ENCODE measurements at regions not wholly inside any gene's neighbourhood (a gene's known extent, or its start where the extent isn't known, plus 50 kb on each side); places are given as distances from the start of the nearest gene placed in this dataset.

GRCh38 chr7:53121374-53121773 is 85.9 kb downstream of the POM121L12 start:
- H2BK12ac ChIP-seq (ENCODE audit: low read depth, low read length), result no peak overlapping the region
- no peaks in the 10 kb centered on the region for H3K4me1 ChIP-seq (replicated peaks in 1 of 4; ENCODE audit: control insufficient read depth in 3 of 4, insufficient read depth in 4 of 4, low read length in 3 of 4)
- H3K9ac ChIP-seq (replicated peaks in 1 of 4; ENCODE audit: extremely low read depth in 1 of 4, low read depth in 3 of 4, low read length in 3 of 4), result no peak overlapping the region
- no peak overlapping the region for H3K4me2 ChIP-seq (ENCODE audit: insufficient read depth in 1 of 2, low read depth in 2 of 2, low read length in 2 of 2)
- FAIRE-seq, result no peak
- H2BK15ac ChIP-seq (ENCODE audit: low read length), result no peak overlapping the region
- no peak overlapping the region for H3K14ac ChIP-seq (ENCODE audit: insufficient read length)
- no peaks in the 10 kb centered on the region for H4K20me1 ChIP-seq (replicated peaks in 1 of 2; ENCODE audit: control insufficient read depth in 1 of 2, insufficient read depth in 2 of 2, low read length in 2 of 2)
- H2BK120ac ChIP-seq (replicated peaks; ENCODE audit: low read depth, low read length), result no peak overlapping the region
- no peak overlapping the region for H3K27ac ChIP-seq (ENCODE audit: low read depth, low read length)
- H3K18ac ChIP-seq (ENCODE audit: extremely low read depth, low read length), result no peak overlapping the region
- no peak overlapping the region for H3K4ac ChIP-seq (replicated peaks; ENCODE audit: insufficient read length, low read depth, low read length)
- no peaks in the 10 kb centered on the region for H3K27me3 ChIP-seq (replicated peaks in 1 of 4; ENCODE audit: control insufficient read depth in 3 of 4, extremely low read depth in 1 of 4, insufficient read depth in 3 of 4, low read length in 3 of 4)
- no peak overlapping the region for H2BK20ac ChIP-seq (ENCODE audit: low read length)
- TF ChIP-seq JUN (IDR thresholded peaks at IDR 0.05; ENCODE audit: low read depth, low read length), result no peak
- TF ChIP-seq SP2 (IDR thresholded peaks at IDR 0.05; ENCODE audit: low read length), result no peak
- TF ChIP-seq MAFK (IDR thresholded peaks at IDR 0.05; ENCODE audit: low read depth, low read length), result no peak
- TF ChIP-seq CHD1 (IDR thresholded peaks at IDR 0.05; ENCODE audit: low read depth, low read length), result no peak
- TF ChIP-seq BCL11A (IDR thresholded peaks at IDR 0.05; ENCODE audit: low read depth in 2 of 2, low read length in 2 of 2), result no peak
- H3K9me3 ChIP-seq (ENCODE audit: insufficient read depth in 2 of 2, low read depth in 1 of 2, low read length in 1 of 2), result no peaks in the 10 kb centered on the region
- no peaks in the 10 kb centered on the region; the same call in 1 of the 2 replicates for H3K23me2 ChIP-seq (ENCODE audit: low read depth, low read length)
- H4K91ac ChIP-seq (replicated peaks; ENCODE audit: insufficient read length, low read length), result no peak overlapping the region
- H2AK5ac ChIP-seq (ENCODE audit: low read depth, low read length), result no peak overlapping the region
- DNase-seq (ENCODE audit: low read depth in 1 of 2, low spot score in 2 of 2), result no peak
- no peaks in the 10 kb centered on the region for H3K79me1 ChIP-seq (ENCODE audit: low read depth, low read length)
- ChIA-PET POLR2A (ENCODE audit: partially characterized antibody) (no interaction called here), CTCF (ENCODE audit: partially characterized antibody) (interaction anchor here (0.6 to 0.7 kb wide), 2 partner anchors 20 to 303 kb away, joined by 3 read pairs; no protein-coding TSS in a partner anchor)
- H3K4me3 ChIP-seq (ENCODE audit: extremely low read depth in 1 of 4, insufficient read depth in 2 of 4, low read depth in 3 of 4, low read length in 4 of 4), result no peak overlapping the region
- H3K36me3 ChIP-seq (ENCODE audit: control insufficient read depth in 2 of 4, insufficient read depth in 4 of 4, low read length in 3 of 4), result no peaks in the 10 kb centered on the region
- WGBS, 2 experiments (ENCODE audit: extremely low coverage in 1 of 2, insufficient coverage in 1 of 2, insufficient read length in 1 of 2, insufficient replicate concordance in 2 of 2, low coverage in 1 of 2, low lambda C conversion rate in 2 of 2, missing lambda C conversion rate in 1 of 2), result 92% methylated on average over 4 of the region's 4 CpGs; no CpG with 5 or more reads in 1 of the 2 experiments
- no peak overlapping the region for H4K8ac ChIP-seq (ENCODE audit: extremely low read depth, insufficient read depth, low read length)
- H3K56ac ChIP-seq (replicated peaks; ENCODE audit: insufficient read length, low read depth, low read length), result no peak overlapping the region
- H2BK5ac ChIP-seq (ENCODE audit: low read depth, low read length), result no peak overlapping the region
- no peak overlapping the region for H2AFZ ChIP-seq (ENCODE audit: low read length)
- H4K5ac ChIP-seq (ENCODE audit: insufficient read length, low read depth, low read length), result no peak overlapping the region
- H3K23ac ChIP-seq (ENCODE audit: insufficient read length), result no peak overlapping the region
- no peaks in the 10 kb centered on the region for H3K79me2 ChIP-seq (ENCODE audit: control insufficient read depth in 1 of 2, insufficient read depth in 2 of 2, low read length in 2 of 2)

Measured in H1 (cell line).